Ascending aorta (tissue), 2 donors: ENCODE measurements at regions not wholly inside any gene's neighbourhood (a gene's known extent, or its start where the extent isn't known, plus 50 kb on each side); places are given as distances from the start of the nearest gene placed in this dataset.

ENCODE experiments used
- DNase-seq, 2 donors: peaks; one replicate each; pipeline ENCODE4 v3.0.0-alpha.2; 2019; ENCODE audit warnings: low spot score in 2 of 2
- H3K27ac ChIP-seq, 2 donors: fragments of 200-600 bp; sonication (generic); one replicate each; pipeline ENCODE4 v1.5.1; 2016 to 2017; ENCODE audit warnings: mild to moderate bottlenecking in 1 of 2
- H3K27me3 ChIP-seq: fragments of 200-600 bp; sonication (generic); one replicate; pipeline ENCODE4 v1.5.1; 2017
- H3K36me3 ChIP-seq, 2 donors: fragments of 200-600 bp; sonication (generic); one replicate each; pipeline ENCODE4 v1.5.1; 2016
- H3K4me1 ChIP-seq, 2 donors: fragments of 200-600 bp; sonication (generic); one replicate each; pipeline ENCODE4 v1.5.1; 2016 to 2017; ENCODE audit warnings: mild to moderate bottlenecking in 1 of 2
- H3K4me3 ChIP-seq, 2 donors: fragments of 200-600 bp; sonication (generic); one replicate each; pipeline ENCODE4 v1.5.1; 2016 to 2017; ENCODE audit warnings: mild to moderate bottlenecking in 1 of 2
- H3K9me3 ChIP-seq, 2 donors: fragments of 200-600 bp; sonication (generic); one replicate each; pipeline ENCODE4 v1.5.1; 2016
- CTCF ChIP-seq, 3 experiments: fragments of 200-600 bp in 2 of 3; fragments of 450-650 bp in 1 of 3; sonication (generic) in 2 of 3; IDR thresholded peaks; one replicate each; pipeline ENCODE4 v1.5.1; 2016 to 2019; ENCODE audit warnings: antibody characterized with exemption in 3 of 3, mild to moderate bottlenecking in 1 of 3, moderate library complexity in 1 of 3
- intact Hi-C: fragments of 100-400 bp; cut with DNase I; formaldehyde crosslinking; loops from one replicate; pipeline ENCODE4 v1.15.1; 2023

- no peaks in the 10 kb centered on the region for H3K9me3 ChIP-seq
- TF ChIP-seq CTCF (IDR thresholded peaks at IDR 0.05): no peak
Observed at GRCh38 chr4:152072001-152072485, 311.2 kb upstream of the GATB start.

GRCh38 chr4:152070854-152071253 is 310.0 kb upstream of the GATB start:
- TF ChIP-seq CTCF (IDR thresholded peaks at IDR 0.05): no peak

More at GRCh38 chr4:152072001-152072485, 311.2 kb upstream of the GATB start:
- Histone ChIP-seq H3K36me3 (no peaks in the 10 kb centered on the region), H3K4me3 (no peak overlapping the region), H3K27me3 (no peaks in the 10 kb centered on the region), H3K27ac (no peak overlapping the region), H3K4me1 (no peaks in the 10 kb centered on the region)
- no peak for DNase-seq
- intact Hi-C loops: no loop called here

GRCh38 chr4:152068866-152069265 is 308.1 kb upstream of the GATB start:
- Histone ChIP-seq H3K27ac (no peak overlapping the region), H3K4me3 (no peak overlapping the region), H3K36me3 (no peaks in the 10 kb centered on the region), H3K4me1 (no peaks in the 10 kb centered on the region), H3K9me3 (no peaks in the 10 kb centered on the region), H3K27me3 (no peaks in the 10 kb centered on the region)
- intact Hi-C loops: no loop called here
- DNase-seq: no peak
- TF ChIP-seq CTCF (IDR thresholded peaks at IDR 0.05): no peak

More at GRCh38 chr4:152070854-152071253, 310.0 kb upstream of the GATB start:
- no peak for DNase-seq
- H3K27ac ChIP-seq: no peak overlapping the region
- H3K27me3 ChIP-seq: no peaks in the 10 kb centered on the region
- intact Hi-C loops: no loop called here
- no peaks in the 10 kb centered on the region for H3K4me1 ChIP-seq
- no peak overlapping the region for H3K4me3 ChIP-seq
- H3K9me3 ChIP-seq: no peaks in the 10 kb centered on the region
- H3K36me3 ChIP-seq: no peaks in the 10 kb centered on the region

- H3K9me3 ChIP-seq: no peaks in the 10 kb centered on the region
- H3K4me1 ChIP-seq: no peaks in the 10 kb centered on the region
- TF ChIP-seq CTCF (IDR thresholded peaks at IDR 0.05): no peak
- no peak overlapping the region for H3K4me3 ChIP-seq
- no peaks in the 10 kb centered on the region for H3K27me3 ChIP-seq
- no peak overlapping the region for H3K27ac ChIP-seq
- intact Hi-C loops: no loop called here
- DNase-seq: no peak
- H3K36me3 ChIP-seq: no peaks in the 10 kb centered on the region
Observed at GRCh38 chr4:152065545-152065944, 304.7 kb upstream of the GATB start.

GRCh38 chr4:152064753-152065152 is 303.9 kb upstream of the GATB start:
- no peaks in the 10 kb centered on the region for H3K27me3 ChIP-seq
- H3K4me1 ChIP-seq: no peaks in the 10 kb centered on the region
- no peaks in the 10 kb centered on the region for H3K36me3 ChIP-seq
- no peak overlapping the region for H3K27ac ChIP-seq
- no peak for TF ChIP-seq CTCF (IDR thresholded peaks at IDR 0.05)
- intact Hi-C loops: no loop called here
- H3K9me3 ChIP-seq: no peaks in the 10 kb centered on the region
- H3K4me3 ChIP-seq: no peak overlapping the region
- no peak for DNase-seq

- intact Hi-C loops: no loop called here
- H3K4me1 ChIP-seq: no peaks in the 10 kb centered on the region
- TF ChIP-seq CTCF (IDR thresholded peaks at IDR 0.05): no peak
- no peak for DNase-seq
- no peak overlapping the region for H3K4me3 ChIP-seq
- no peaks in the 10 kb centered on the region for H3K9me3 ChIP-seq
- H3K36me3 ChIP-seq: no peaks in the 10 kb centered on the region
- no peaks in the 10 kb centered on the region for H3K27me3 ChIP-seq
- H3K27ac ChIP-seq: no peak overlapping the region
Observed at GRCh38 chr4:152064282-152064681, 303.5 kb upstream of the GATB start.
